IMR-90 (cell line): ENCODE measurements at regions not wholly inside any gene's neighbourhood (a gene's known extent, or its start where the extent isn't known, plus 50 kb on each side); places are given as distances from the start of the nearest gene placed in this dataset.

Experiments
- ATAC-seq: fragments of 200-7000 bp; cut with Tn5 transposase; 2 replicates; pipeline ENCODE4 v1.9.1; 2020; ENCODE audit warnings: low read depth, mild to moderate bottlenecking, moderate library complexity
- BruUV-seq: library from RNA; stranded (reverse); fragments of 400-500 nt; replicated peaks from 2 replicates; lab custom pipeline; 2021; lab: Mats Ljungman, UMichigan
- CTCF ChIA-PET: fragments of 300-600 bp; formaldehyde crosslinking; extraction: SDS; loops from one replicate; lab custom pipeline; 2021; ENCODE audit warnings: antibody characterized with exemption; lab: Yijun Ruan, JAX
- POLR2A ChIA-PET: fragments of 300-600 bp; sonication (Branson Sonifier 250); formaldehyde crosslinking; loops from one replicate; lab custom pipeline; 2022; ENCODE audit warnings: antibody characterized with exemption; ENCODE audit not compliant: unreplicated experiment; lab: Charles Lee
- DNase-seq: peaks from one replicate; pipeline ENCODE4 v3.0.0; 2013
- H2AFZ ChIP-seq: replicated peaks from 2 replicates; pipeline ENCODE3; 2013; ENCODE audit warnings: low read length, mild to moderate bottlenecking; ENCODE audit not compliant: poor library complexity
- H2AK5ac ChIP-seq: 2 replicates; pipeline ENCODE4 v1.6.1; 2013; ENCODE audit warnings: low read depth, low read length, inconsistent platforms
- H2AK9ac ChIP-seq: replicated peaks from 2 replicates; pipeline ENCODE3; 2013; ENCODE audit warnings: mild to moderate bottlenecking, low read depth, low read length, moderate library complexity; ENCODE audit not compliant: poor library complexity
- H2BK120ac ChIP-seq: 2 replicates; pipeline ENCODE4 v1.6.1; 2013; ENCODE audit warnings: low read depth, low read length, inconsistent platforms
- H2BK15ac ChIP-seq: 3 replicates; pipeline ENCODE4 v1.6.1; 2013; ENCODE audit warnings: low read depth, low read length, inconsistent platforms
- H2BK20ac ChIP-seq: 2 replicates; pipeline ENCODE4 v1.6.1; 2013; ENCODE audit warnings: low read depth, mild to moderate bottlenecking, inconsistent platforms, low read length, moderate library complexity
- H2BK5ac ChIP-seq: 2 replicates; pipeline ENCODE4 v1.6.1; 2013; ENCODE audit warnings: mild to moderate bottlenecking, low read depth, low read length, inconsistent platforms; ENCODE audit not compliant: poor library complexity, severe bottlenecking
- H3K14ac ChIP-seq: replicated peaks from 2 replicates; pipeline ENCODE4 v1.6.1; 2013; ENCODE audit warnings: low read depth, low read length, inconsistent platforms
- H3K18ac ChIP-seq: 2 replicates; pipeline ENCODE4 v1.6.1; 2013; ENCODE audit warnings: low read depth, low read length, control low read depth
- H3K23ac ChIP-seq: 2 replicates; pipeline ENCODE4 v1.6.1; 2013; ENCODE audit warnings: low read depth, low read length, inconsistent platforms
- H3K27ac ChIP-seq: 2 replicates; pipeline ENCODE4 v1.5.1; 2013; ENCODE audit warnings: mild to moderate bottlenecking, control low read depth, low read length; ENCODE audit not compliant: insufficient read depth
- H3K27me3 ChIP-seq: 2 replicates; pipeline ENCODE4 v1.6.1; 2013; ENCODE audit warnings: low read length; ENCODE audit not compliant: control insufficient read depth, insufficient read depth
- H3K36me3 ChIP-seq: 2 replicates; pipeline ENCODE4 v1.6.1; 2013; ENCODE audit warnings: low read length, mixed read lengths; ENCODE audit not compliant: control insufficient read depth, insufficient read depth
- H3K4ac ChIP-seq: 2 replicates; pipeline ENCODE4 v1.6.1; 2013; ENCODE audit warnings: low read depth, low read length, inconsistent platforms
- H3K4me1 ChIP-seq: 2 replicates; pipeline ENCODE4 v1.6.1; 2013; ENCODE audit warnings: low read length, mixed read lengths; ENCODE audit not compliant: control insufficient read depth, insufficient read depth
- H3K4me2 ChIP-seq: 2 replicates; pipeline ENCODE4 v1.6.1; 2013; ENCODE audit warnings: low read depth, mild to moderate bottlenecking, control low read depth, low read length, moderate library complexity
- H3K4me3 ChIP-seq: 2 replicates; pipeline ENCODE4 v1.5.1; 2013; ENCODE audit warnings: low read depth, mild to moderate bottlenecking, control low read depth, low read length, moderate library complexity; ENCODE audit not compliant: insufficient read depth
- H3K56ac ChIP-seq: 2 replicates; pipeline ENCODE4 v1.6.1; 2013; ENCODE audit warnings: low read length, inconsistent platforms; ENCODE audit not compliant: insufficient read depth; ENCODE audit errors: extremely low read depth
- H3K79me1 ChIP-seq, 2 experiments: 2 replicates each; pipeline ENCODE4 v1.6.1; 2013; ENCODE audit warnings: low read length in 2 of 2, inconsistent platforms in 1 of 2, low read depth in 1 of 2
- H3K9ac ChIP-seq: 2 replicates; pipeline ENCODE4 v1.6.1; 2013; ENCODE audit warnings: low read depth, low read length, control low read depth
- H3K9me1 ChIP-seq: 2 replicates; pipeline ENCODE4 v1.6.1; 2013; ENCODE audit warnings: low read length, inconsistent platforms; ENCODE audit not compliant: insufficient read depth
- H3K9me3 ChIP-seq: 2 replicates; pipeline ENCODE4 v1.6.1; 2013; ENCODE audit warnings: low read length; ENCODE audit not compliant: control insufficient read depth, insufficient read depth
- H4K20me1 ChIP-seq: 2 replicates; pipeline ENCODE4 v1.6.1; 2013; ENCODE audit warnings: low read length, inconsistent platforms; ENCODE audit not compliant: insufficient read depth
- H4K5ac ChIP-seq: 2 replicates; pipeline ENCODE4 v1.6.1; 2013; ENCODE audit warnings: mild to moderate bottlenecking, low read depth, low read length, control low read depth
- H4K8ac ChIP-seq, 2 experiments: 2 replicates each; pipeline ENCODE4 v1.6.1; 2013; ENCODE audit warnings: low read depth in 2 of 2, low read length in 2 of 2, control low read depth in 1 of 2, inconsistent platforms in 1 of 2
- H4K91ac ChIP-seq: 2 replicates; pipeline ENCODE4 v1.6.1; 2013; ENCODE audit warnings: low read depth, low read length, inconsistent platforms; ENCODE audit not compliant: insufficient read depth
- BHLHE40 ChIP-seq: fragments of 150-350 bp; IDR thresholded peaks from 2 replicates; pipeline ENCODE4 v1.6.1; 2016; ENCODE audit warnings: mild to moderate bottlenecking, low read depth, low read length
- CEBPB ChIP-seq: IDR thresholded peaks from 2 replicates; pipeline ENCODE4 v1.6.1; 2012; ENCODE audit warnings: low read depth, low read length, improper control_type of control experiment
- FOS ChIP-seq: fragments of 150-350 bp; IDR thresholded peaks from 2 replicates; pipeline ENCODE4 v1.6.1; 2016; ENCODE audit warnings: low read depth, low read length
- MAFK ChIP-seq: IDR thresholded peaks from 2 replicates; pipeline ENCODE4 v1.6.1; 2012; ENCODE audit warnings: low read depth, low read length, improper control_type of control experiment
- MAZ ChIP-seq: IDR thresholded peaks from 2 replicates; pipeline ENCODE4 v1.6.1; 2012; ENCODE audit warnings: low read depth, mild to moderate bottlenecking, low read length, improper control_type of control experiment, moderate library complexity, borderline replicate concordance
- MXI1 ChIP-seq: IDR thresholded peaks from 2 replicates; pipeline ENCODE4 v1.6.1; 2012; ENCODE audit warnings: low read depth, mild to moderate bottlenecking, low read length, moderate library complexity, borderline replicate concordance
- NFE2L2 ChIP-seq: fragments of 150-350 bp; IDR thresholded peaks from 2 replicates; pipeline ENCODE4 v1.6.1; 2016; ENCODE audit warnings: low read depth, mild to moderate bottlenecking, low read length
- RAD21 ChIP-seq: IDR thresholded peaks from 2 replicates; pipeline ENCODE4 v1.6.1; 2012; ENCODE audit warnings: low read length, improper control_type of control experiment
- RCOR1 ChIP-seq: IDR thresholded peaks from 2 replicates; pipeline ENCODE4 v1.6.1; 2012; ENCODE audit warnings: mild to moderate bottlenecking, low read length, improper control_type of control experiment; ENCODE audit not compliant: insufficient replicate concordance
- RFX5 ChIP-seq: IDR thresholded peaks from 2 replicates; pipeline ENCODE4 v1.8.0; 2012; ENCODE audit warnings: low read depth, mild to moderate bottlenecking, low read length, moderate library complexity
- WGBS, 2 experiments: methylation state at CpG; one replicate each; pipeline versions ENCODE4 v1.1.5 to v1.1.7; 2013; ENCODE audit warnings: missing lambda C conversion rate in 2 of 2; ENCODE audit not compliant: insufficient read length in 1 of 2; ENCODE audit errors: extremely low coverage in 2 of 2; 5-methylcytosine and 5-hydroxymethylcytosine counted together
- dilution Hi-C: fragments of 300-500 bp; cut with HindIII; formaldehyde crosslinking; loops from one replicate; pipeline ENCODE4 v1.14.3; 2018; ENCODE audit warnings: low sequenced_read_pairs; ENCODE audit not compliant: unreplicated experiment
- in situ Hi-C: fragments of 300-500 bp; cut with MboI; formaldehyde crosslinking; loops from 3 replicates; pipeline ENCODE4 v1.14.3; 2019; ENCODE audit warnings: low sequenced_read_pairs, inconsistent platforms, mixed read lengths
- intact Hi-C: fragments of 100-400 bp; cut with micrococcal nuclease; formaldehyde crosslinking; loops from 2 replicates; pipeline ENCODE4 v1.10.0; 2022
- TF ChIP-seq, protein P1 (sequence below): conservative IDR thresholded peaks from 2 replicates; pipeline ENCODE4 v1.5.1; 2012; ENCODE audit warnings: mild to moderate bottlenecking, low read depth, low read length, improper control_type of control experiment

DNA sequence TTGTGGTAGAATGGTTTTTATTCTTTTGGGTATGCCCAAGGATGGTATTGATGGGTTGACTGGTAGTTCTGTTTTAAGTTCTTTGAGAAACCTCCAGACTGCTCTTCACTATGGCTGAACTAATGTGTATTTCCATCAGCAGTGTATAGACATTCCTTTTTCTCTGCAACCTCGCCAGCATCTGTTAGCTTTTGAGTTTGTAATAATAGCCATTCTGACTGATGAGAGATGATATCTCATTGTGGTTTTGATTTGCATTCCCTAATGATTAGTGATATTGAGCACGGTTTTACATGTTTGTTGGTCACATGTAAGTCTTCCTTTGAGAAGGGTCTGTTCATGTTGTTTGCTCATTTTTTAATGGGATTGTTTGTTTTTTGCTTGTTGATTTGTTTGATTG, 1348.7 kb upstream of the NXPH2 start:
- no peak for TF ChIP-seq FOS
- no peak for TF ChIP-seq MAFK
- no peak for TF ChIP-seq MAZ
- TF ChIP-seq BHLHE40: no peak
- no peak for TF ChIP-seq RAD21
- TF ChIP-seq, protein P1, sequence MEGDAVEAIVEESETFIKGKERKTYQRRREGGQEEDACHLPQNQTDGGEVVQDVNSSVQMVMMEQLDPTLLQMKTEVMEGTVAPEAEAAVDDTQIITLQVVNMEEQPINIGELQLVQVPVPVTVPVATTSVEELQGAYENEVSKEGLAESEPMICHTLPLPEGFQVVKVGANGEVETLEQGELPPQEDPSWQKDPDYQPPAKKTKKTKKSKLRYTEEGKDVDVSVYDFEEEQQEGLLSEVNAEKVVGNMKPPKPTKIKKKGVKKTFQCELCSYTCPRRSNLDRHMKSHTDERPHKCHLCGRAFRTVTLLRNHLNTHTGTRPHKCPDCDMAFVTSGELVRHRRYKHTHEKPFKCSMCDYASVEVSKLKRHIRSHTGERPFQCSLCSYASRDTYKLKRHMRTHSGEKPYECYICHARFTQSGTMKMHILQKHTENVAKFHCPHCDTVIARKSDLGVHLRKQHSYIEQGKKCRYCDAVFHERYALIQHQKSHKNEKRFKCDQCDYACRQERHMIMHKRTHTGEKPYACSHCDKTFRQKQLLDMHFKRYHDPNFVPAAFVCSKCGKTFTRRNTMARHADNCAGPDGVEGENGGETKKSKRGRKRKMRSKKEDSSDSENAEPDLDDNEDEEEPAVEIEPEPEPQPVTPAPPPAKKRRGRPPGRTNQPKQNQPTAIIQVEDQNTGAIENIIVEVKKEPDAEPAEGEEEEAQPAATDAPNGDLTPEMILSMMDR: no peak
- no peak for TF ChIP-seq RFX5
- TF ChIP-seq NFE2L2: no peak
- no peak for TF ChIP-seq MXI1
- no peak for TF ChIP-seq CEBPB
- no peak for TF ChIP-seq RCOR1
- dilution Hi-C loops (no loop called here), intact Hi-C loops (no loop called here), in situ Hi-C loops (no loop called here)
- CTCF ChIA-PET: no interaction called here
- Histone ChIP-seq H3K9ac (no peak overlapping the region), H3K23ac (no peak overlapping the region), H4K5ac (no peak overlapping the region), H4K91ac (no peak overlapping the region), H2AK9ac (no peak overlapping the region), H4K8ac (no peak overlapping the region), H3K27me3 (no peaks in the 10 kb centered on the region), H4K20me1 (no peaks in the 10 kb centered on the region), H3K4ac (no peak overlapping the region), H2BK120ac (no peak overlapping the region), H3K14ac (no peak overlapping the region), H3K27ac (no peak overlapping the region), H3K79me1 (no peaks in the 10 kb centered on the region), H2AFZ (no peak overlapping the region), H3K56ac (no peak overlapping the region), H3K4me1 (no peaks in the 10 kb centered on the region), H3K18ac (no peak overlapping the region), H3K36me3 (no peaks in the 10 kb centered on the region), H3K9me3 (no peaks in the 10 kb centered on the region; the same call in none of the 2 replicates), H2BK20ac (no peak overlapping the region), H3K4me2 (no peak overlapping the region), H2BK5ac (no peak overlapping the region), H3K4me3 (no peak overlapping the region), H3K9me1 (no peaks in the 10 kb centered on the region), H2AK5ac (no peak overlapping the region), H2BK15ac (no peak overlapping the region)
- POLR2A ChIA-PET: no interaction called here
- BruUV-seq: no TSS peak
- ATAC-seq: no peak
- WGBS, 2 experiments: no CpG with 5 or more reads among the region's 2 CpGs
- no peak for DNase-seq
